Right atrium auricular region (tissue), 2 donors: ENCODE measurements at regions not wholly inside any gene's neighbourhood (a gene's known extent, or its start where the extent isn't known, plus 50 kb on each side); places are given as distances from the start of the nearest gene placed in this dataset.
"Not testable (repeated sequence)": the region's sequence is repeated elsewhere in the genome, so short reads cannot be mapped to it uniquely, and the experiment has no call there.

Experiments
- DNase-seq: peaks from one replicate; pipeline ENCODE4 v3.0.0-alpha.2; 2019; ENCODE audit warnings: low spot score
- H3K27ac ChIP-seq, 2 donors: fragments of 200-600 bp; sonication (generic); 1 replicate in 1 of 2; 2 replicates in 1 of 2; pipeline ENCODE4 v1.5.1; 2016 to 2019
- H3K27me3 ChIP-seq, 2 donors: fragments of 200-600 bp; sonication (generic); one replicate each; pipeline versions ENCODE4 v1.5.1 to v1.6.0; 2017 to 2019
- H3K36me3 ChIP-seq: fragments of 200-600 bp; sonication (generic); one replicate; pipeline ENCODE4 v1.5.1; 2016
- H3K4me1 ChIP-seq, 2 donors: fragments of 200-600 bp; sonication (generic); one replicate each; pipeline versions ENCODE4 v1.5.1 to v1.6.0; 2017 to 2019
- H3K4me3 ChIP-seq, 2 donors: fragments of 200-600 bp; sonication (generic); 1 replicate in 1 of 2; 2 replicates in 1 of 2; pipeline ENCODE4 v1.5.1; 2017 to 2019; ENCODE audit warnings: mild to moderate bottlenecking in 1 of 2, moderate library complexity in 1 of 2
- H3K9me3 ChIP-seq, 2 donors: fragments of 200-600 bp; sonication (generic); one replicate each; pipeline ENCODE4 v1.5.1; 2019
- CTCF ChIP-seq, 2 donors: fragments of 200-600 bp; sonication (generic); IDR thresholded peaks; one replicate each; pipeline ENCODE4 v1.5.1; 2019; ENCODE audit warnings: antibody characterized with exemption in 2 of 2

- no peaks in the 10 kb centered on the region for H3K36me3 ChIP-seq
- no peaks in the 10 kb centered on the region for H3K4me1 ChIP-seq
- TF ChIP-seq CTCF (IDR thresholded peaks at IDR 0.05), result no peak
- no peak for DNase-seq
- H3K9me3 ChIP-seq, result no peaks in the 10 kb centered on the region
- no peak overlapping the region for H3K27ac ChIP-seq
- H3K4me3 ChIP-seq, result no peak overlapping the region
- H3K27me3 ChIP-seq, result no peaks in the 10 kb centered on the region
Measured at GRCh38 chr9:28976250-28976649, 1403.0 kb upstream of the C9orf72 start.

- no peaks in the 10 kb centered on the region for H3K4me1 ChIP-seq
- DNase-seq, result no peak
- no peaks in the 10 kb centered on the region for H3K36me3 ChIP-seq
- H3K4me3 ChIP-seq, result no peak overlapping the region
- no peak overlapping the region for H3K27ac ChIP-seq
- H3K9me3 ChIP-seq, result no peaks in the 10 kb centered on the region
- no peaks in the 10 kb centered on the region for H3K27me3 ChIP-seq
- no peak for TF ChIP-seq CTCF (IDR thresholded peaks at IDR 0.05)
Measured at GRCh38 chr9:28976684-28977083, 1403.4 kb upstream of the C9orf72 start.

GRCh38 chr9:28981129-28981528, 1407.8 kb upstream of the C9orf72 start:
- no peaks in the 10 kb centered on the region for H3K27me3 ChIP-seq
- no peak overlapping the region for H3K4me3 ChIP-seq
- H3K9me3 ChIP-seq, result no peaks in the 10 kb centered on the region
- TF ChIP-seq CTCF (IDR thresholded peaks at IDR 0.05), result no peak
- no peak overlapping the region for H3K27ac ChIP-seq
- no peak for DNase-seq
- H3K4me1 ChIP-seq, result no peaks in the 10 kb centered on the region
- no peaks in the 10 kb centered on the region for H3K36me3 ChIP-seq

- Histone ChIP-seq H3K27ac (no peak overlapping the region), H3K4me3 (no peak overlapping the region), H3K9me3 (no peaks in the 10 kb centered on the region), H3K4me1 (no peaks in the 10 kb centered on the region), H3K27me3 (no peaks in the 10 kb centered on the region), H3K36me3 (no peaks in the 10 kb centered on the region)
- TF ChIP-seq CTCF (IDR thresholded peaks at IDR 0.05), result no peak
- no peak for DNase-seq
Measured at GRCh38 chr9:28981711-28982110, 1408.4 kb upstream of the C9orf72 start.

- no peak for DNase-seq
- Histone ChIP-seq H3K27ac (no peak overlapping the region), H3K27me3 (no peaks in the 10 kb centered on the region), H3K36me3 (no peaks in the 10 kb centered on the region), H3K4me3 (no peak overlapping the region), H3K9me3 (no peaks in the 10 kb centered on the region), H3K4me1 (no peaks in the 10 kb centered on the region)
- no peak for TF ChIP-seq CTCF (IDR thresholded peaks at IDR 0.05)
Measured at GRCh38 chr9:28984016-28984415, 1410.7 kb upstream of the C9orf72 start.

- DNase-seq, result not testable (repeated sequence)
Measured at GRCh38 chr9:28990009-28990408, 1416.7 kb upstream of the C9orf72 start.

More at GRCh38 chr9:28990009-28990408, 1416.7 kb upstream of the C9orf72 start:
- H3K9me3 ChIP-seq, H3K36me3 ChIP-seq, H3K27me3 ChIP-seq, H3K27ac ChIP-seq, H3K4me1 ChIP-seq, H3K4me3 ChIP-seq: not testable (repeated sequence)
